HG03045 (cell line): ENCODE measurements at regions not wholly inside any gene's neighbourhood (a gene's known extent, or its start where the extent isn't known, plus 50 kb on each side); places are given as distances from the start of the nearest gene placed in this dataset.

Experiments
- ATAC-seq: cut with Tn5 transposase; IDR thresholded peaks from one replicate; pipeline ENCODE4 v1.9.1; 2021; ENCODE audit warnings: mild to moderate bottlenecking, moderate library complexity; ENCODE audit not compliant: unreplicated experiment

GRCh38 chr12:24482882-24483604 lies 465.9 kb downstream of the BCAT1 start:
- ATAC-seq, result no peak

GRCh38 chr12:24482044-24482443 lies 466.9 kb downstream of the BCAT1 start:
- ATAC-seq, result no peak

- no peak for ATAC-seq
Observed at GRCh38 chr12:24480766-24481449, 468.0 kb downstream of the BCAT1 start.

- no peak for ATAC-seq
Observed at GRCh38 chr12:24479131-24479530, 469.8 kb downstream of the BCAT1 start.

- no peak for ATAC-seq
Observed at GRCh38 chr12:24478254-24478653, 470.6 kb downstream of the BCAT1 start.

GRCh38 chr12:24476310-24476709 lies 472.6 kb downstream of the BCAT1 start:
- no peak for ATAC-seq

- ATAC-seq, result no peak
Observed at GRCh38 chr12:24475337-24475736, 473.6 kb downstream of the BCAT1 start.

- no peak for ATAC-seq
Observed at GRCh38 chr12:24473097-24473496, 475.8 kb downstream of the BCAT1 start.

GRCh38 chr12:24470050-24470449 lies 478.9 kb downstream of the BCAT1 start:
- no peak for ATAC-seq

- ATAC-seq, result no peak
Observed at GRCh38 chr12:24469089-24469488, 479.8 kb downstream of the BCAT1 start.

- ATAC-seq, result no peak
Observed at GRCh38 chr12:24467226-24467625, 481.7 kb downstream of the BCAT1 start.

- no peak for ATAC-seq
Observed at GRCh38 chr12:24463375-24463774, 485.5 kb downstream of the BCAT1 start.

- no peak for ATAC-seq
Observed at GRCh38 chr12:24462946-24463345, 486.0 kb downstream of the BCAT1 start.

- no peak for ATAC-seq
Observed at GRCh38 chr12:24460506-24460905, 488.4 kb downstream of the BCAT1 start.

GRCh38 chr12:24460099-24460498 lies 488.8 kb downstream of the BCAT1 start:
- no peak for ATAC-seq

- ATAC-seq, result no peak
Observed at GRCh38 chr12:24455811-24456210, 493.1 kb downstream of the BCAT1 start.

- ATAC-seq, result no peak
Observed at GRCh38 chr12:24447678-24448077, 498.2 kb upstream of the SOX5 start.

- ATAC-seq, result no peak
Observed at GRCh38 chr12:24446287-24446686, 496.8 kb upstream of the SOX5 start.

GRCh38 chr12:24444634-24445033 lies 495.2 kb upstream of the SOX5 start:
- no peak for ATAC-seq

- ATAC-seq, result no peak
Observed at GRCh38 chr12:24441458-24441857, 492.0 kb upstream of the SOX5 start.

- no peak for ATAC-seq
Observed at GRCh38 chr12:24436667-24437066, 487.2 kb upstream of the SOX5 start.

- ATAC-seq, result no peak
Observed at GRCh38 chr12:24431872-24432271, 482.4 kb upstream of the SOX5 start.

- ATAC-seq, result no peak
Observed at GRCh38 chr12:24427776-24428175, 478.3 kb upstream of the SOX5 start.
